Suprapubic skin (tissue), 4 donors: ENCODE measurements at regions not wholly inside any gene's neighbourhood (a gene's known extent, or its start where the extent isn't known, plus 50 kb on each side); places are given as distances from the start of the nearest gene placed in this dataset.

Experiments used
- DNase-seq, 2 donors: peaks; one replicate each; pipeline ENCODE4 v3.0.0-alpha.2; 2019; ENCODE audit warnings: low spot score in 2 of 2
- H3K27ac ChIP-seq: fragments of 200-600 bp; sonication (generic); one replicate; pipeline ENCODE4 v1.5.1; 2019
- H3K27me3 ChIP-seq: fragments of 200-600 bp; sonication (generic); one replicate; pipeline ENCODE4 v1.5.1; 2019
- H3K36me3 ChIP-seq: fragments of 200-600 bp; sonication (generic); one replicate; pipeline ENCODE4 v1.5.1; 2019
- H3K4me1 ChIP-seq: fragments of 200-600 bp; sonication (generic); one replicate; pipeline ENCODE4 v1.5.1; 2019
- H3K4me3 ChIP-seq: fragments of 200-600 bp; sonication (generic); one replicate; pipeline ENCODE4 v1.5.1; 2019; ENCODE audit warnings: mild to moderate bottlenecking
- H3K9me3 ChIP-seq: fragments of 200-600 bp; sonication (generic); one replicate; pipeline ENCODE4 v1.5.1; 2019
- EP300 ChIP-seq: sonication (generic); formaldehyde crosslinking; IDR thresholded peaks from one replicate; pipeline ENCODE4 v1.6.1; 2017; ENCODE audit warnings: antibody characterized with exemption
- POLR2A ChIP-seq, 2 donors: fragments of 450-650 bp; IDR thresholded peaks; one replicate each; pipeline ENCODE4 v1.6.1; 2017; ENCODE audit warnings: antibody characterized with exemption in 2 of 2, mild to moderate bottlenecking in 2 of 2, moderate library complexity in 2 of 2
- POLR2AphosphoS5 ChIP-seq, 3 donors: sonication (generic); formaldehyde crosslinking; IDR thresholded peaks; one replicate each; pipeline ENCODE4 v1.6.1; 2017; ENCODE audit warnings: antibody characterized with exemption in 3 of 3
- WGBS: methylation state at CpG from one replicate; pipeline ENCODE4 v1.1.5; 2018; 5-methylcytosine and 5-hydroxymethylcytosine counted together
- TF ChIP-seq, protein P1 (sequence below), 2 donors: fragments of 200-600 bp in 1 of 2; fragments of 450-650 bp in 1 of 2; sonication (generic) in 1 of 2; IDR thresholded peaks; one replicate each; pipeline ENCODE4 v1.5.1; 2016 to 2019; ENCODE audit warnings: antibody characterized with exemption in 2 of 2, mild to moderate bottlenecking in 1 of 2, moderate library complexity in 1 of 2

DNA sequence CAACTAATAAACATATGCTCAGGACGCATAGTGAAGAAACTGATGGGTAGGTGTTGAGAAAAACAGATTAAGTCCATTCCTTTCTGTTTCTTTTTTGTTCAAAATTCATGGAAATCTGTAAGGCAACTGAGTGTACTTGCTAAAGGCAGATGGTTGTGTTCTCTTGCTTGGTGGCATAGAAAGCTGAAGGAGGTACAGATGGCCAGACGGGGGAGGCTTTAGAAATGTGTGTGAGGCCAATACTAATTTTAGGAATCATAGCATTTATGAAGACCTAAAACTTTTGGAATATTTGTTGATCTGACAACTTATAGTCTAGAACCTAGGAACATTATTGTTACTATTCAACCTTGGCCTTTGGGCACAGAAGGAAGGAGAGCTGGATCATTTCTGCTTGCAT, 56.8 kb upstream of the EMCN start:
- DNase-seq: no peak
- WGBS: 96% methylated on average over 2 of the region's 2 CpGs
- Histone ChIP-seq H3K4me3 (no peak overlapping the region), H3K27ac (no peak overlapping the region), H3K9me3 (no peaks in the 10 kb centered on the region), H3K36me3 (no peaks in the 10 kb centered on the region), H3K27me3 (no peaks in the 10 kb centered on the region), H3K4me1 (no peaks in the 10 kb centered on the region)
- TF ChIP-seq, protein P1, sequence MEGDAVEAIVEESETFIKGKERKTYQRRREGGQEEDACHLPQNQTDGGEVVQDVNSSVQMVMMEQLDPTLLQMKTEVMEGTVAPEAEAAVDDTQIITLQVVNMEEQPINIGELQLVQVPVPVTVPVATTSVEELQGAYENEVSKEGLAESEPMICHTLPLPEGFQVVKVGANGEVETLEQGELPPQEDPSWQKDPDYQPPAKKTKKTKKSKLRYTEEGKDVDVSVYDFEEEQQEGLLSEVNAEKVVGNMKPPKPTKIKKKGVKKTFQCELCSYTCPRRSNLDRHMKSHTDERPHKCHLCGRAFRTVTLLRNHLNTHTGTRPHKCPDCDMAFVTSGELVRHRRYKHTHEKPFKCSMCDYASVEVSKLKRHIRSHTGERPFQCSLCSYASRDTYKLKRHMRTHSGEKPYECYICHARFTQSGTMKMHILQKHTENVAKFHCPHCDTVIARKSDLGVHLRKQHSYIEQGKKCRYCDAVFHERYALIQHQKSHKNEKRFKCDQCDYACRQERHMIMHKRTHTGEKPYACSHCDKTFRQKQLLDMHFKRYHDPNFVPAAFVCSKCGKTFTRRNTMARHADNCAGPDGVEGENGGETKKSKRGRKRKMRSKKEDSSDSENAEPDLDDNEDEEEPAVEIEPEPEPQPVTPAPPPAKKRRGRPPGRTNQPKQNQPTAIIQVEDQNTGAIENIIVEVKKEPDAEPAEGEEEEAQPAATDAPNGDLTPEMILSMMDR (IDR thresholded peaks at IDR 0.05): no peak
- no peak for TF ChIP-seq POLR2AphosphoS5 (IDR thresholded peaks at IDR 0.05)

DNA sequence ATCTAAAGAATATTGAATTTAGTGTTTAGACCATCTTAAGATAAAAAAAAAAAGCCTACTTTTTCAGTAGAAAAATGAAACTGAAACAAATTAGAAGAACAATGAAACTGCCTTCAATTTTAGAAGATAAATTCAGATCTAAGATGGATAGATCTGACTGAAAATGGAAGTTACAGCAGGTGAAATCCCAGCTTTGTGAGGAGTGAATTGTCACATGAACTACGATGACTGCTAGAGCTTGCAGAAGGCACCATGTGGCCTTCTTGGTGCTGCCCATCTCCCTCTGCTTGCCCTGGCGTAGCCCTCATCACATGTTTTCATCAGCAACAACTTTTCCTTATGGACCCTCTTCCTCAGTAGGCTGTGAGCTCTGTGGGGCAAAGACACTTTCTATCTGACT, 51.4 kb upstream of the EMCN start:
- no peaks in the 10 kb centered on the region for H3K27me3 ChIP-seq
- no peaks in the 10 kb centered on the region for H3K9me3 ChIP-seq
- WGBS: 46% methylated on average over 2 of the region's 2 CpGs
- no peaks in the 10 kb centered on the region for H3K36me3 ChIP-seq
- no peaks in the 10 kb centered on the region for H3K4me1 ChIP-seq
- no peak for DNase-seq
- TF ChIP-seq POLR2A (IDR thresholded peaks at IDR 0.05): no peak
- no peak for TF ChIP-seq POLR2AphosphoS5 (IDR thresholded peaks at IDR 0.05)
- TF ChIP-seq, protein P1 (IDR thresholded peaks at IDR 0.05): no peak
- TF ChIP-seq EP300: no peak
- no peak overlapping the region for H3K4me3 ChIP-seq
- no peak overlapping the region for H3K27ac ChIP-seq
